GM12864 (cell line): ENCODE measurements at regions not wholly inside any gene's neighbourhood (a gene's known extent, or its start where the extent isn't known, plus 50 kb on each side); places are given as distances from the start of the nearest gene placed in this dataset.

Experiments
- DNase-seq: peaks from one replicate; pipeline ENCODE4 v3.0.0-alpha.2; 2011; ENCODE audit warnings: low read depth
- H3K4me3 ChIP-seq: 2 replicates; pipeline ENCODE4 v1.5.1; 2011; ENCODE audit warnings: mild to moderate bottlenecking, low read depth, low read length, control low read depth
- CTCF ChIP-seq: IDR thresholded peaks from 2 replicates; pipeline ENCODE4 v1.5.1; 2011; ENCODE audit warnings: low read depth, mild to moderate bottlenecking, moderate library complexity, low read length, control low read depth, inconsistent platforms; ENCODE audit errors: missing control alignments

DNA sequence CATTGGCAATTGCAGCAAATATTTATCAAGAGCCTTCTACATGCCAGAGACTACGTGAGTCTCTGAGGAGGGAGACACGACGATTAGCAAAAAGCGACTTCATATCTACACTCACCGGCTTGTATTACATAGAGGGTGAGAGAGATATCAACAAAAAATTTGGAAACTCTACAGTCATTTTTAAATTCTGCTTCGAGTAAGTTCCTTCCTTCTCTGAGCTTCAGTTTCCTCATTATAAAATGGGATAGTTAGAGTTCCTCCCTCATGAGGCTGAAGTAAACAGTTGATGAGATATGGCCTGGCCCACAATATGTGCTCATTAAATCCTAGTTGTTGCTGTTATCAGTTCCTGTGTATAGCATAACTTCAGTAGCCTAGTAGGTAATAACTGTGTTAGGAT lies 64.1 kb upstream of the SIRPA start:
- H3K4me3 ChIP-seq, result no peak overlapping the region
- no peak for TF ChIP-seq CTCF
- no peak for DNase-seq

GRCh38 chr20:1830240-1830639 lies 65.0 kb upstream of the SIRPA start:
- H3K4me3 ChIP-seq, result no peak overlapping the region
- no peak for TF ChIP-seq CTCF
- DNase-seq, result no peak

DNA sequence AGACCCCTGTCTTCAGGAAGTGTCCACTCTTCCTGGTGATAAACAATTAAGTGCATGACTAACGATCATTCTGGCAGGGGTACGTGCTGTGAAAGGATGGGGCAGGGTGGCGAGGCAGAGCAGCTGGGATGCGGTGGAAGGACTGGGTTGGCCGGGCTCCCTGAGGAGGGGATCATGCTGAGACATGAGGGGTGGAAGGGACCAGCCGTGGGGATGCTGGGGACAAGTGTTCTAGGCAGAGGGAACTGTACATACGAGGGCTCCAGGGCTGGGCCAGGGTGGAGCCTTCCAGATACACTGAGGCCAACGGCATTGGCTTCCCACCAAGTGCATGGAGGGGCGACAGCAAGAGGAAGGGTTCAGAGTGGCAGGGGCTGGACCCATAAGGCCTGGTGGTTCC lies 65.7 kb upstream of the SIRPA start:
- no peak overlapping the region for H3K4me3 ChIP-seq
- no peak for TF ChIP-seq CTCF
- no peak for DNase-seq

DNA sequence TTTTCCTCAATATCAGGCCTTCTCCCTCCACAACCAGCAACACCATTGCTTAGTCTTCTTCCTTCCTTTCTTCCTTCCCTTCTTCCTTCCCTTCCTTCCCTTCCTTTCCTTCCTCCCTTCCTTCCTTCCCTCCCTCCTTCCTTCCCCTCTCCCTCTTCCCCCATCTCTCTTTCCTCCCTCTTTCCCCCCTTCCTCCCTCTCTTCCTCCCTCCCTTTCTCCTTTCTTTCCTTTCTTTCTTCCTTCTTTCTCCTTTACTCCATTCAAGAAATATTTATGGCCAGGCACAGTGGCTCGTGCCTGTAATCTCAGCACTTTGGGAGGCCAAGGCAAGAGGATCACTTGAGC lies 66.4 kb upstream of the SIRPA start:
- no peak for DNase-seq
- no peak overlapping the region for H3K4me3 ChIP-seq
- TF ChIP-seq CTCF, result no peak

DNA sequence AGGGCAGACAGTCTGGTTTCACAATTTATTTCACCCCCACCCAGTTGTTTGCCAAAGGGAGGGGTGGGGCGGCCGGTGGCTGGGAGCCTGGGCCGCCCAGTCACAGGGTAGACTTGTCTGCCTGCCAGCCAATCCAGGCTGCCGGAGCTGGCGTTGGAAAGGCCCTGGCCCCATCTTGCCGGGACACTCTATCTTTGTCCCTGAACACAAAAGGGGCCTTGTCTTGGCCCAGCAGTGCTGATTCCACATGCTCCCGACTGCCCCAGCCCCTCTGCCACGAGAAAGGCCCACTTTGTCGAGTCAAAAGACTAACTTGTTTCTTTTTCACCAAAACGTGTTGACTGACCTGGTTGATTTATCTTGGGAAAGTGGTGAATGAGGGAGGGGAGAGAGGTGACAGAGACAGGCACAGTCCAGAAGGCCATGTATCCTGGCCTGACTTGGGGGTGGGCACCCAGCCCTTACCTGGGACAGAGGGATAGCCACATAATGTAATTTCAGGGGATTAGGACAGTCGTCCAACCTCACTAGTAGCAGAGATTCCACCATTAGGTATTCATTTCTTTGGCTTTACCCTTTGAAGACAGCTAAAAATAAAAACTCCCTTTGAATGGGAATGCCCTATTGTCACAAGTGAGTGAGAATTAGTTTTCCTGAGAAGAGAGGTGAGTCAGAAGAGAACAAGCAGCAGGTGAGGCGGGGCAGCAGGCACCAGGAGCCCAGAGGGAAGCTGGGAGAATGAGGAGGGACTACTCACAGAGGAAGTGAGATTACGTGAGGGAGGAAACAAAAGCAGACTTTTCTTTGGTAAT lies 67.0 kb upstream of the SIRPA start:
- TF ChIP-seq CTCF, result no peak
- no peak for DNase-seq
- no peak overlapping the region for H3K4me3 ChIP-seq

DNA sequence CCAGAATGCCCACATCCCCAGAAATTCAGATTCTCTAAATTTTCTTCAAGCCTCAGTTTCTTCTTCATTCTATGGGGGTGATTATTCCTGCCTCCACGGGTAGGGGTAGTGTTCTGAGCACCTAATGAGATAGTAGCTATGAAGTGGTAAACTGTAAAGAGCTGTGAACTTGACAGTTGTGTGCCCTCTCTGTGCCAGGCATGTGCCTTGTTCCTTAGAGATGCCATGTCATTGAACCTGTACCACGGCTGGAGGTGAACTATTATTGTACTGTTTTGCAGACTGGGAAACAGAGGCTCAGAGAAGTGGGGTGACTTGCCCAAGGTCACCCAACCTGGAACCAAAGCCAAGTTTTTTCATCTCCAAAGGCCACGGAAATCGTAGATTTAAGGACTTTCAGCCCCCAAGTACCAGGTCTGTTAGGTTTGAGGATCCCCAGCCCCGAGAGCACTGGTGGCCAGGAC lies 67.7 kb upstream of the SIRPA start:
- H3K4me3 ChIP-seq, result no peak overlapping the region
- DNase-seq, result no peak
- TF ChIP-seq CTCF, result no peak

- H3K4me3 ChIP-seq, result no peak overlapping the region
- DNase-seq, result no peak
- TF ChIP-seq CTCF, result no peak
These were observed 69.2 kb upstream of the SIRPA start for GRCh38 chr20:1825938-1826445.
